ENCODE measurements at regions not wholly inside any gene's neighbourhood (a gene's known extent, or its start where the extent isn't known, plus 50 kb on each side); places are given as distances from the start of the nearest gene placed in this dataset.

- Histone ChIP-seq H3K4me2 (ENCODE audit: low read depth, low read length, poor library complexity, severe bottlenecking) (no peak overlapping the region), H3K9ac (ENCODE audit: low read length) (no peak overlapping the region), H2AFZ (ENCODE audit: low read depth, low read length, severe bottlenecking) (no peak overlapping the region), H3K9me2 (replicated peaks; ENCODE audit: insufficient read depth, low read length) (no peaks in the 10 kb centered on the region), H3K79me2 (ENCODE audit: insufficient read depth, low read length) (no peaks in the 10 kb centered on the region), H3K4me3 (ENCODE audit: insufficient read depth, low read length, poor library complexity, severe bottlenecking) (no peak overlapping the region), H4K20me1 (ENCODE audit: low read depth, low read length) (no peaks in the 10 kb centered on the region), H3F3A (ENCODE audit: insufficient read depth) (no peaks in the 10 kb centered on the region), H3K27ac (ENCODE audit: low read depth, low read length) (no peak overlapping the region), H3K36me3 (ENCODE audit: low read length) (no peaks in the 10 kb centered on the region), H3K27me3 (ENCODE audit: low read length) (no peaks in the 10 kb centered on the region), H3K9me3 (ENCODE audit: insufficient read depth, low read length) (no peaks in the 10 kb centered on the region)
- TF ChIP-seq EZH2phosphoT487 (conservative IDR thresholded peaks at IDR 0.05; ENCODE audit: low read length): no peak
- no peak for TF ChIP-seq CTCF (IDR thresholded peaks at IDR 0.05; ENCODE audit: insufficient read depth, low read length, poor library complexity, severe bottlenecking)
Measured at GRCh38 chr2:156673333-156673615, 237.1 kb downstream of the GPD2 start.

- H3K9me3 ChIP-seq (ENCODE audit: insufficient read depth, low read length): no peaks in the 10 kb centered on the region
- H3K27ac ChIP-seq (ENCODE audit: low read depth, low read length): no peak overlapping the region
- H3K4me2 ChIP-seq (ENCODE audit: low read depth, low read length, poor library complexity, severe bottlenecking): no peak overlapping the region
- no peak for TF ChIP-seq EZH2phosphoT487 (conservative IDR thresholded peaks at IDR 0.05; ENCODE audit: low read length)
- no peak for TF ChIP-seq CTCF (IDR thresholded peaks at IDR 0.05; ENCODE audit: insufficient read depth, low read length, poor library complexity, severe bottlenecking)
- H3K79me2 ChIP-seq (ENCODE audit: insufficient read depth, low read length): no peaks in the 10 kb centered on the region
- no peak overlapping the region for H3K4me3 ChIP-seq (ENCODE audit: insufficient read depth, low read length, poor library complexity, severe bottlenecking)
- no peaks in the 10 kb centered on the region for H4K20me1 ChIP-seq (ENCODE audit: low read depth, low read length)
- H3K27me3 ChIP-seq (ENCODE audit: low read length): no peaks in the 10 kb centered on the region
- H3F3A ChIP-seq (ENCODE audit: insufficient read depth): no peaks in the 10 kb centered on the region
- H3K9me2 ChIP-seq (replicated peaks; ENCODE audit: insufficient read depth, low read length): no peaks in the 10 kb centered on the region
- H2AFZ ChIP-seq (ENCODE audit: low read depth, low read length, severe bottlenecking): no peak overlapping the region
- H3K36me3 ChIP-seq (ENCODE audit: low read length): no peaks in the 10 kb centered on the region
- no peak overlapping the region for H3K9ac ChIP-seq (ENCODE audit: low read length)
Measured at GRCh38 chr2:156673981-156674380, 237.8 kb downstream of the GPD2 start.

DNA sequence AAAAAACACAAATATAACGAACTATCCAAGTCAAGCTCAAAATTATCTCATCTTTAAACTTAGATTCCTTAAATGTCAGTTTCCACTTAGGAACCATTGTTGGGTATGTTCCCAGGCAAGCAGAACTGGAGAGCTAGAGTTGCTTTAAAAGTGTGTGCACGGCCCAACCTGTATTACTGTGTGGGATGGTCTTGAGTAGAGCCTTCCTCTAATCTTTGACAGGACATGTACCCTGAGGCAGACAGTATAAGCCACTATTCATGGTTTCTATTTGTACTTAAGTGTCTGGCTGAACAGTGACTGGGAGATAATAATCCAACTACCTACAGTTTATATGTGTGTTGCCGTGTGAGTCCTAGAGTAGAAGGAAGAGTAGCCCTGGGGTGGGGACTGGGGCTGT is 239.7 kb downstream of the GPD2 start:
- no peaks in the 10 kb centered on the region for H3K79me2 ChIP-seq (ENCODE audit: insufficient read depth, low read length)
- H3F3A ChIP-seq (ENCODE audit: insufficient read depth): no peaks in the 10 kb centered on the region
- no peaks in the 10 kb centered on the region for H3K27me3 ChIP-seq (ENCODE audit: low read length)
- no peaks in the 10 kb centered on the region for H3K9me2 ChIP-seq (replicated peaks; ENCODE audit: insufficient read depth, low read length)
- H3K9ac ChIP-seq (ENCODE audit: low read length): no peak overlapping the region
- H3K9me3 ChIP-seq (ENCODE audit: insufficient read depth, low read length): no peaks in the 10 kb centered on the region
- H3K4me2 ChIP-seq (ENCODE audit: low read depth, low read length, poor library complexity, severe bottlenecking): no peak overlapping the region
- no peak overlapping the region for H3K4me3 ChIP-seq (ENCODE audit: insufficient read depth, low read length, poor library complexity, severe bottlenecking)
- TF ChIP-seq CTCF (IDR thresholded peaks at IDR 0.05; ENCODE audit: insufficient read depth, low read length, poor library complexity, severe bottlenecking): no peak
- no peak for TF ChIP-seq EZH2phosphoT487 (conservative IDR thresholded peaks at IDR 0.05; ENCODE audit: low read length)
- H3K36me3 ChIP-seq (ENCODE audit: low read length): no peaks in the 10 kb centered on the region
- no peak overlapping the region for H2AFZ ChIP-seq (ENCODE audit: low read depth, low read length, severe bottlenecking)
- H4K20me1 ChIP-seq (ENCODE audit: low read depth, low read length): no peaks in the 10 kb centered on the region
- no peak overlapping the region for H3K27ac ChIP-seq (ENCODE audit: low read depth, low read length)

DNA sequence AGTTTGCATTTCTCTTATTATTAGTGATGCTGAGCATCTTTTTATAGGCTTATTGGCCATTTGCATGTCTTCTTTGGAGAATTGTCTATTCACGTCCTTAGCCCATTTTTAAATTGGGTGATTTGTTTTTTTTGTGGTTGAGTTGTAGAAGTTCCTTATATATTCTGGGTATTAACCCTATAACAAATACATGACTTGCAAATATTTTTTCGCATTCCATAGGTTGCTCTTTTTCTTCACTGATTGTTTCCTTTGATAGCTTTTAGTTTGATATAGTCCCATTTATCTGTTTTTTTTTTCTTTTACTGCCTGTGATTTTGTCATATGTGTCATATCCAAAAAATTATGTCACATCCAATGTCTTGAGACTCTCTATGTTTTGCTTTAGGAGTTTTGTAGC is 243.6 kb downstream of the GPD2 start:
- H3K36me3 ChIP-seq (ENCODE audit: low read length): no peaks in the 10 kb centered on the region
- no peak overlapping the region for H3K9ac ChIP-seq (ENCODE audit: low read length)
- no peaks in the 10 kb centered on the region for H3K27me3 ChIP-seq (ENCODE audit: low read length)
- H3K9me3 ChIP-seq (ENCODE audit: insufficient read depth, low read length): no peaks in the 10 kb centered on the region
- H3K9me2 ChIP-seq (replicated peaks; ENCODE audit: insufficient read depth, low read length): no peaks in the 10 kb centered on the region
- H2AFZ ChIP-seq (ENCODE audit: low read depth, low read length, severe bottlenecking): no peak overlapping the region
- H3K79me2 ChIP-seq (ENCODE audit: insufficient read depth, low read length): no peaks in the 10 kb centered on the region
- H3K4me2 ChIP-seq (ENCODE audit: low read depth, low read length, poor library complexity, severe bottlenecking): no peak overlapping the region
- no peak overlapping the region for H3K27ac ChIP-seq (ENCODE audit: low read depth, low read length)
- H4K20me1 ChIP-seq (ENCODE audit: low read depth, low read length): no peaks in the 10 kb centered on the region
- no peaks in the 10 kb centered on the region for H3F3A ChIP-seq (ENCODE audit: insufficient read depth)
- no peak overlapping the region for H3K4me3 ChIP-seq (ENCODE audit: insufficient read depth, low read length, poor library complexity, severe bottlenecking)
- no peak for TF ChIP-seq EZH2phosphoT487 (conservative IDR thresholded peaks at IDR 0.05; ENCODE audit: low read length)
- no peak for TF ChIP-seq CTCF (IDR thresholded peaks at IDR 0.05; ENCODE audit: insufficient read depth, low read length, poor library complexity, severe bottlenecking)

Measured in SU-DHL-6 (cell line).